ENCODE measurements at regions not wholly inside any gene's neighbourhood (a gene's known extent, or its start where the extent isn't known, plus 50 kb on each side); places are given as distances from the start of the nearest gene placed in this dataset.

DNA sequence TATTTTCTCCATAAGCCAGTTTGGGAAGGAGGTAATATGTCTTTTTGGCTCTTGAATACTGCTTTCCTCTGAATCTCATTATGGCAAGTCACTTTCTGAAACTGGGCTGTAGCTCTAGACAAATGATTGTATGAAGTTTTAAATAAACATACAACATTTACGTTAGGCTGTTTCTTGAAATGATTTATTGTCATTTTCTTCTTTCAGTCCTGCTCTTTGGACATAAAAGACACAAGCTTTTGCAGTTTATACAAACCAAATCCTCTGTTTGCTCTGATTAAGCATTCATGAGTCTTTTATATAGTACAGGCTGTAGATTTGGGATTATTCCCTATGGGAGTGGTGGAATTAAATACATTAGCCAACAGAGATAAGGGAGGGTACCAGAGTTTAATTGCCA lies 139.7 kb downstream of the CEP120 start:
- TF ChIP-seq, protein P1, sequence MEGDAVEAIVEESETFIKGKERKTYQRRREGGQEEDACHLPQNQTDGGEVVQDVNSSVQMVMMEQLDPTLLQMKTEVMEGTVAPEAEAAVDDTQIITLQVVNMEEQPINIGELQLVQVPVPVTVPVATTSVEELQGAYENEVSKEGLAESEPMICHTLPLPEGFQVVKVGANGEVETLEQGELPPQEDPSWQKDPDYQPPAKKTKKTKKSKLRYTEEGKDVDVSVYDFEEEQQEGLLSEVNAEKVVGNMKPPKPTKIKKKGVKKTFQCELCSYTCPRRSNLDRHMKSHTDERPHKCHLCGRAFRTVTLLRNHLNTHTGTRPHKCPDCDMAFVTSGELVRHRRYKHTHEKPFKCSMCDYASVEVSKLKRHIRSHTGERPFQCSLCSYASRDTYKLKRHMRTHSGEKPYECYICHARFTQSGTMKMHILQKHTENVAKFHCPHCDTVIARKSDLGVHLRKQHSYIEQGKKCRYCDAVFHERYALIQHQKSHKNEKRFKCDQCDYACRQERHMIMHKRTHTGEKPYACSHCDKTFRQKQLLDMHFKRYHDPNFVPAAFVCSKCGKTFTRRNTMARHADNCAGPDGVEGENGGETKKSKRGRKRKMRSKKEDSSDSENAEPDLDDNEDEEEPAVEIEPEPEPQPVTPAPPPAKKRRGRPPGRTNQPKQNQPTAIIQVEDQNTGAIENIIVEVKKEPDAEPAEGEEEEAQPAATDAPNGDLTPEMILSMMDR (IDR thresholded peaks at IDR 0.05) = no peak
- TF ChIP-seq POLR2A (IDR thresholded peaks at IDR 0.05) (no peak), POLR2AphosphoS5 (IDR thresholded peaks at IDR 0.05; ENCODE audit: insufficient read depth in 1 of 2, low read depth in 1 of 2) (no peak)

All from vagina (tissue), 2 donors.